Stimulated activated CD8-positive, alpha-beta memory T cell treated with anti-CD3 and anti-CD28 coated beads, Interleukin-2, amount 100 ng/mL, for 48 hours (primary cell): ENCODE measurements at regions not wholly inside any gene's neighbourhood (a gene's known extent, or its start where the extent isn't known, plus 50 kb on each side); places are given as distances from the start of the nearest gene placed in this dataset.
"Not testable (repeated sequence)": the region's sequence is repeated elsewhere in the genome, so short reads cannot be mapped to it uniquely, and the experiment has no call there.

ENCODE experiments used
- DNase-seq, 2 donors: peaks; one replicate each; pipeline ENCODE4 v3.0.0-alpha.2; 2020; ENCODE audit warnings: low read depth in 2 of 2

GRCh38 chr9:41839786-41840185 lies 289.4 kb downstream of the CNTNAP3B start:
- DNase-seq = not testable (repeated sequence)

- not testable (repeated sequence) for DNase-seq
Measured at GRCh38 chr9:41838953-41839352, 290.3 kb downstream of the CNTNAP3B start.

- not testable (repeated sequence) for DNase-seq
Measured at GRCh38 chr9:41838562-41838851, 290.7 kb downstream of the CNTNAP3B start.

- DNase-seq = not testable (repeated sequence)
Measured at GRCh38 chr9:41837684-41838561, 291.3 kb downstream of the CNTNAP3B start.

GRCh38 chr9:41833108-41833507 lies 296.1 kb downstream of the CNTNAP3B start:
- not testable (repeated sequence) for DNase-seq

GRCh38 chr9:41824723-41825122 lies 304.5 kb downstream of the CNTNAP3B start:
- DNase-seq = not testable (repeated sequence)

GRCh38 chr9:41802706-41803105 lies 326.5 kb downstream of the CNTNAP3B start:
- not testable (repeated sequence) for DNase-seq

- not testable (repeated sequence) for DNase-seq
Measured at GRCh38 chr9:41798684-41799083, 330.5 kb downstream of the CNTNAP3B start.

GRCh38 chr9:41790719-41791363 lies 338.4 kb downstream of the CNTNAP3B start:
- not testable (repeated sequence) for DNase-seq

- DNase-seq = not testable (repeated sequence)
Measured at GRCh38 chr9:41790007-41790406, 339.2 kb downstream of the CNTNAP3B start.

- DNase-seq = not testable (repeated sequence)
Measured at GRCh38 chr9:41789387-41789786, 339.8 kb downstream of the CNTNAP3B start.

- DNase-seq = not testable (repeated sequence)
Measured at GRCh38 chr9:41787951-41788350, 341.3 kb downstream of the CNTNAP3B start.

GRCh38 chr9:41787270-41787669 lies 342.0 kb downstream of the CNTNAP3B start:
- DNase-seq = not testable (repeated sequence)

- not testable (repeated sequence) for DNase-seq
Measured at GRCh38 chr9:41784006-41784405, 345.2 kb downstream of the CNTNAP3B start.

- DNase-seq = not testable (repeated sequence)
Measured at GRCh38 chr9:41783070-41783810, 346.0 kb downstream of the CNTNAP3B start.

- not testable (repeated sequence) for DNase-seq
Measured at GRCh38 chr9:41781899-41782298, 347.3 kb downstream of the CNTNAP3B start.

- DNase-seq = not testable (repeated sequence)
Measured at GRCh38 chr9:41779897-41780406, 349.3 kb downstream of the CNTNAP3B start.

GRCh38 chr9:41779192-41779591 lies 350.0 kb downstream of the CNTNAP3B start:
- not testable (repeated sequence) for DNase-seq

GRCh38 chr9:41778535-41779071 lies 350.6 kb downstream of the CNTNAP3B start:
- DNase-seq = not testable (repeated sequence)

- DNase-seq = not testable (repeated sequence)
Measured at GRCh38 chr9:41777536-41777935, 351.7 kb downstream of the CNTNAP3B start.

GRCh38 chr9:41772541-41772940 lies 356.7 kb downstream of the CNTNAP3B start:
- DNase-seq = not testable (repeated sequence)

GRCh38 chr9:41771693-41772092 lies 357.5 kb downstream of the CNTNAP3B start:
- not testable (repeated sequence) for DNase-seq
